Retinal pigment epithelial cell (primary cell): ENCODE measurements at regions not wholly inside any gene's neighbourhood (a gene's known extent, or its start where the extent isn't known, plus 50 kb on each side); places are given as distances from the start of the nearest gene placed in this dataset.

Experiments
- DNase-seq: peaks from one replicate; pipeline ENCODE4 v3.0.0-alpha.2; 2010; ENCODE audit warnings: low read depth
- H3K4me3 ChIP-seq: 2 replicates; pipeline ENCODE4 v1.5.1; 2011; ENCODE audit warnings: mild to moderate bottlenecking, low read length, control low read depth, moderate library complexity
- TF ChIP-seq, protein P1 (sequence below): conservative IDR thresholded peaks from 2 replicates; pipeline ENCODE4 v1.5.1; 2011; ENCODE audit warnings: low read depth, low read length, control low read depth, inconsistent platforms

DNA sequence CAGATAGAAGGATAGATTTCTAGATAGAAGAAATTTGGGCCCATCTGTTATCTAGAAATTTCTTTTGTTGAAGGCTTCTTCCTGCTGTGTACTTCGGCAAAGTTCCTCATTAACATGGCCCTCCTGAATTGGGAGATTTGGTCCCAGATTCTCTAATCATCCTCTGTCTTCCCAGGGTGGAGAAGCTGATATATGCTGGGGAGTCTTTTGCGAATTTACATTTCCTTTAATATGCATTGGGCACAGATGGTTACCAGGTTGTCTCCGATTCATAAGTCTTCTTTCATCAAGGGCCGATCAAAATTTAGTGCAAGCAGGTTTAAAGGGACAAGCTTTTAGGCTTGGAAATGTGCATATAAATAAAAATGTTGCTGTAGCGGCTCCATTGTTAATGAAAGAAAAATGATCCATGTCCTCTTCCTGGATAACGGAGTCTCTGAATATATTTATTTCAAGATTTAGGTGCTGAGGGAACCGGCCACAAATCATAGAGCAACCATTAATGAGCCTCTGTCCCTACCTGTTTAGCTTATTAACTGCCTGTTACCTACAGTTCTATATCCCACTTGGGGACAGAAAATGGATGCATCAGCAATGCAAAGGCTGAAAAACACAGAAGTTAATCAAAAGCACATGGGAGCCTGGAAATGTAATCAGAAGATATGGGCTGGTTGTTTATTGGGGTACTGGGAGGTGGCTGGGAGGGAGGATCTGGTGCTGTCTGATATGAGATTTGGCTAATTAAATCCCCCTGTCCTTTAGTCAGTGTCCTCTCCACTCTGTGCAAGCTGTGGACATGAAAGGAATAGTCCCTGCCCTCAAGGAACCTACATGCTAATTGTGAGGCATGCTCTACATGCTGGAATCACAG lies 234.7 kb downstream of the MAN2A1 start:
- TF ChIP-seq, protein P1, sequence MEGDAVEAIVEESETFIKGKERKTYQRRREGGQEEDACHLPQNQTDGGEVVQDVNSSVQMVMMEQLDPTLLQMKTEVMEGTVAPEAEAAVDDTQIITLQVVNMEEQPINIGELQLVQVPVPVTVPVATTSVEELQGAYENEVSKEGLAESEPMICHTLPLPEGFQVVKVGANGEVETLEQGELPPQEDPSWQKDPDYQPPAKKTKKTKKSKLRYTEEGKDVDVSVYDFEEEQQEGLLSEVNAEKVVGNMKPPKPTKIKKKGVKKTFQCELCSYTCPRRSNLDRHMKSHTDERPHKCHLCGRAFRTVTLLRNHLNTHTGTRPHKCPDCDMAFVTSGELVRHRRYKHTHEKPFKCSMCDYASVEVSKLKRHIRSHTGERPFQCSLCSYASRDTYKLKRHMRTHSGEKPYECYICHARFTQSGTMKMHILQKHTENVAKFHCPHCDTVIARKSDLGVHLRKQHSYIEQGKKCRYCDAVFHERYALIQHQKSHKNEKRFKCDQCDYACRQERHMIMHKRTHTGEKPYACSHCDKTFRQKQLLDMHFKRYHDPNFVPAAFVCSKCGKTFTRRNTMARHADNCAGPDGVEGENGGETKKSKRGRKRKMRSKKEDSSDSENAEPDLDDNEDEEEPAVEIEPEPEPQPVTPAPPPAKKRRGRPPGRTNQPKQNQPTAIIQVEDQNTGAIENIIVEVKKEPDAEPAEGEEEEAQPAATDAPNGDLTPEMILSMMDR: no peak
- no peak overlapping the region for H3K4me3 ChIP-seq
- DNase-seq: no peak

DNA sequence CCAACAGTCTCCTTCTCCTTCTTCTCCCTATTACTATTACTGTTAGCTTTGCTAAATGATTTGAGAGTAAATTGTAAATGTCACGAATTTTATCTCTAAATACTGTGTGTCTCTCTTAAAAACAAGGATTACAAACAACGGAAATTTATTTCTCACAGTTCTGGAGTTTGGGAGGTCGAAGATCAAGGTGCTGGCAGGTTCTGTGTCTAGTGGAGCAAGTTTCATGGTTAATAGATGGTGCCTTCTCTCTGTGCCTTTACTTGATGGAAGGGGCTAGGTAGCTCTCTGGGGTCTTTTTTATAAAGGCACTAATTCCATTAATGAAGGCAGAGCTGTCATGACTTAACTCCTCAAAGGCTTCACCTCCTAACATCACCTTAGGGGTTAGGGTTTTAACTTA lies 237.9 kb downstream of the MAN2A1 start:
- no peak overlapping the region for H3K4me3 ChIP-seq
- no peak for DNase-seq
- TF ChIP-seq, protein P1: no peak

DNA sequence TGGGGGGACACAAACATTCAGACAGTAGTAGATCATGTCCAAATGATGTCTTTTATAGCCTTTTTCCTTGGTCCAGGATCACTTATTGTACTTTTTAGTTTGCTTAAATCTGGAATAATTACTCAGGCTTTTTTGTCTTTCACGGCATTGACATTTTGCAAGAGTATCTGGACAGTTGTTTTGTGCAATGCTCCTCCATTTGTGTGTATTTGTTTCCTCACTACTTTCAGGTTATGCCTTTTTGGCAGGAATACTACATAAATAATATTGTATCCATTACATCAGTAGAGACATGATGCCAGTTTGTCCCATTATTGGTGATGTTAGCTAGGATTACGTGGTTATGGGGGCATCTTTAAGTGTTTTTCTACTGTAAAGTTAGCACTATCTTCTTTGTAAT lies 238.3 kb downstream of the MAN2A1 start:
- no peak overlapping the region for H3K4me3 ChIP-seq
- no peak for DNase-seq
- TF ChIP-seq, protein P1: no peak

DNA sequence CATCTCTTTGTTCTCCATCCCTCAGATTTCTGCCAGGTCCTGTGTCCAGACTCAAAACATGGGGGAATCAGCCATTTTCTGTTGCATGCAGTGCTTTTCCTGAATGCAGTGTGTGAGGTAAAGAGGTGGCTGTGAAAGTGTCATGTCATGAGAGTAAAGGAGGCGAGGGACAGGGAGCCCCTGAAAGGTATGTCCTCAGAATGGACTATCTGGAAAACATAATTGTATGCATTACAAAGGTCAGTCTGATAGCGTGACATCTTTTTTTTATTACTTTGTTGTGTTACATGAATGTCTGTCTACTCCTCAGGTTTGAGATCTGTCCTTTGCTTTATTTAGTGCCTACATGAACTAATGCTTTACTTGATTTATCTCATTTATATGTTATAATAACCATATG lies 239.1 kb downstream of the MAN2A1 start:
- TF ChIP-seq, protein P1: no peak
- H3K4me3 ChIP-seq: no peak overlapping the region
- DNase-seq: no peak

DNA sequence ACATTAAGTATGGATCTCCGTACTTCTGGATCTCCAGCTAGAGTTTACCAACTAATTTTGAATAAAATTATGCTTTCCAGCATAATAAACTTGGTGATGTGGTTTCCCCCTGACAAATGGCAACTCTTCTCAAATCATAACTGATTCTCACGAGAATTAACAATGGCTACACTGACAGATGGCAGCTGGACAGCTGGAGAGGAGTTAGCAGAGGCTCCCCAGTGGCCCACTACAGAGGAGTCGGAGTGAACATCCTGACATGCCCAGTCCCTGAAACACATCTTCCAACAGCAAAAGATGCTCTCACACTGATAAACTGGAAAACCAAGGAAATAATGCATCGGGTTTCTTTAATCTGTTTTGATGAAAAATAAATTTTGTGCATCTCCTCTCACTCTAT lies 239.6 kb downstream of the MAN2A1 start:
- TF ChIP-seq, protein P1: no peak
- no peak for DNase-seq
- no peak overlapping the region for H3K4me3 ChIP-seq

DNA sequence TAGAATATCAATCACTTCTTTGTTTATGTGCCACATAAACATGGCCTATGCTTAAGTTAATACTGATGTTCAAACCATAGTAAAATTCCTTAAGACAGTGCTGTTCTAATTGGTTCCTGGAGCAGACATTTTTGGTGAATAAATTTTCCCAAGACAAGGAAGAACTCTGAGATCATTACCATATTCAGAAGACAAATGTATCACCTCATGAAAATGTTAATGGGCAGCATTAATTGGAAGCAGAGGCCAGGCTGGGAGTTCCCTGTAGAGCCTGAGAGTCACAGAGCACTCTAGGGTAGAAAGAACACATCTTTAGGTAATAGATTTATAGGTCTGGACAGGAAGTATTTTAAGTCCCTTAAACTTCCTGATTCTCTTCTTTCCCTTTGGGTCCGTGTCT lies 240.2 kb downstream of the MAN2A1 start:
- TF ChIP-seq, protein P1: no peak
- no peak for DNase-seq
- no peak overlapping the region for H3K4me3 ChIP-seq
